Fibroblast of skin of left quadriceps (primary cell): ENCODE measurements at regions not wholly inside any gene's neighbourhood (a gene's known extent, or its start where the extent isn't known, plus 50 kb on each side); places are given as distances from the start of the nearest gene placed in this dataset.
"Not testable (repeated sequence)": the region's sequence is repeated elsewhere in the genome, so short reads cannot be mapped to it uniquely, and the experiment has no call there.

ENCODE experiments used
- DNase-seq, 2 experiments: peaks; one replicate each; pipeline ENCODE4 v3.0.0-alpha.2; 2013; ENCODE audit warnings: low read depth in 2 of 2

DNA sequence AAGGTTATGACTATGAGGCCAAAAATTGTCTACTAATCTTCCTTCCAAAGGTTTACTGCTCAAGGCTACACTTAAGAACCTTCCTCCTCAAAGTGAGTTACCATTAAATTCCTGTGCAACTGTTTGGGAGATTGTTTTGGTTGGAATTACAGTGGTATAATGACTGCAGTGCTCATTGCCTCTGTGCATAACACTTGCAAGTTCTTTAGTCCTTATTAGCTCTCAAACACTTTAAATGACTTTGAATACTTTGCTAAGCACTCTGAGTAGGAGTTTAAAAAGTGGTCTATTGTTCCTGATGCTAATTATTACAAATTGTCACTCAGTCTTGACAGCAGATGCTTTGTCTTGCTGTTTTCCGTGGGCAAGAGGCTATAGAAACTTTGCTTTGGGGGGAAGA, 422.8 kb upstream of the PABPC4L start:
- no peak for DNase-seq

DNA sequence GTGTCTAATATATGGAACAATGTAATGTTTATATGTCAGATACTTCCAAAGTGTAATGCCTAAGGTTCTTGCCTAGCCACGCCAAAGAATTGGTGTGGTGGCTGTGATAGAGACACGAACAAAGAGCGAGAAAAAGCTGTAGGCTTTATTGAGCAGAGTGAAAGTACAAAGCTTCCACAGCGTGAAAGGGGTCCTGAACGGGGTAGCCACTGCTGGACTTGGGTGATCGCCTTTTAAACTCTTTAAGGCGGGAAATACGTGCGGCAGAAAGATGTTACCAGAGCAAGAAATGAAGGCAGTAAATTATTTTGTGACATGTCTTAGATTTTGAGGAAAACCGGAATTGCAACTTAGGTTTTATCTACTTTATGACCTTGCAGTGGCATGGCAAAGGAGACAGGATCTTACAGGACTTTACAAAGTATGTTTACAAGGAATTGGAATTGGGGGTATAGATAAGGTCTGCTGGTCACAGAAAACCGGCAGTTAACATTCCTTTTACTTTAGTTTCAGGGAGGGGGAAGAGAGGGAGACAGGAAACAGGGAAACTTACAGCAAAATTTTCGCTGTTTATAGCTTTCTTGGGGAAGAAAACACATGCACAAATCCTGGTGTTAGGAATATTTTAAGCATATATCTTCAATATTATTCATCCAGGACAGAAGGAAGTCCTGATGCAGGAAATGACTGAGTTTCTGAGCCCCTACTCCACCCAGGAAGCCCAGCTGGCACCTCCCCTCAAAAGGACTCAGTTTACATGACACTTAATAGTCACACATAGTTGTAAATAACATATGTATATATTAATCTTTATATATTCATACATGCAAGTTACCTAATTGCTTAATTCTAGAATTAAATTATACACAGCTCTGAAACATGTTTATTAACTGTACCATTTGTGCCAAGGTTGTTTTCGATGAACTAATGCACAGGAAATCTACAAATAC, 421.3 kb upstream of the PABPC4L start:
- DNase-seq: not testable (repeated sequence)

DNA sequence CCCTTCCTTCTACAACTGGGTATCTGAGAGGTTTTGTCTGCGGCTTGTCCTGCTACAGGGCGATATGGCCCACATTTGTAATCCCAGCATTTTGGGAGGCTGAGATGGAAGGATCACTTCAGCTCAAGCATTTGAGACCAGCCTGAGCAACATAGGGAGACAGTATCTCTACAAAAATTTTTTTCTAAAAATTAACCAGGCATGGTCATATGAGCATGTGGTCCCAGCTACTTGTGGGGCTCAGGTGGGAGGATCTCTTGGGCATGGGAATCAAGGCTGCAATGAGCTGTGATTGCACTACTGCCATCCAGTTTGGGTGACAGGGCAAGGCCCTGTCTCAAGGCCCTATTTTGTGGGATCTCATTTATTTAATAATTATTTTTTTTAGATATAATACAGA, 420.6 kb upstream of the PABPC4L start:
- DNase-seq: no peak

DNA sequence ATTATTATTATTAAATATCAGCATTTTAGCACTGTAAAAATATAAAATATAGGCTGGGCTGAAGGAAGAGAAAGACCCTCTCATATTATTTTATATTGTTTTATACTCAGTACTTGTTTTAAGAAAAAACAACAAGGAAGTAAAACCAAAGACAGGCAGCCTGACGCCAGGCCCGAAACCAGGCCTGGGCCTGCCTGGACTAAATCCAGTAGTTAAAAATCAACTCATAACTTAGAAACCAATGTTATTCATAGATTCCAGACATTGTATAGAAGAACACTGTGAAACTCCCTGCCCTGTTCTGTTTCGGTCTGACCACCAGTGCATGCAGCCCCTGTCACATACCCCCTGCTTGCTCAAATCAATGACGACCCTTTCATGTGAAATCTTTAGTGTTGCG, 420.1 kb upstream of the PABPC4L start:
- DNase-seq: not testable (repeated sequence)

DNA sequence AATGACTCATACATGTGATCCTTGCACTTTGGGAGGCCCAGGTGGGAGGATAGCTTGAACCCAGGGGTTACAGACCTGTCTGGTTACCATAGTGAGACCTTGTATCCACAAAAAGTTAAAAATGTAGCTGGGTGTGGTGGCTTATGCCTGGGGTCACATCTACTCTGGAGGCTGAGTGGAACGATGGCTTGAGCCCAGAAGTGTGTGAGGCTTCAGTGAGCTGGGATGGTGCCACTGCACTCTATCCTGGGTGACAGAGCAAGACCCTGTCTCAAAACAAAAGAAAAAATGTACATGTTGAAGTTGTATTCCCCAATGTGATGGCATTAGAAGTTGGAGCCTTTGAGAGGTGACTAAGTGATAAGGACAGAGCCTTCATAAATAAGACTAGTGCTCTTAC, 409.4 kb upstream of the PABPC4L start:
- DNase-seq: no peak

DNA sequence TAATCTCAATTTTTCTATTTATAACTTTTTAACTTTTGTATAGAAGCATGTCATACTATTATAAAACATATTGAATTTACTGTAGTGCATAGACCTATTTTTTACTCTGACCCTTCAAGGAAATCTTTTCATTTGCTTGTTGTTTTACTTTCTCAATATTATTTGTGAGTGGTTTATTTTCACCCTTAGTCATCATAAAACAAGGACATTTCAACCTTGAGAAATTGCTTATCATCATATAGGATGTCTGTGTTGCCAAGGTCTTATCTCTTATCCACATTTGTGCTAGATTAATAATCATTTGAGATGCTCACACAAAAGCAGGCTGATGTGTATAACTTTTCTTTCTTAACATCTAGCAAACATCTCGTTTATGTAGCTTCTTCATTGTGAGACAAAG, 408.6 kb upstream of the PABPC4L start:
- DNase-seq: no peak

DNA sequence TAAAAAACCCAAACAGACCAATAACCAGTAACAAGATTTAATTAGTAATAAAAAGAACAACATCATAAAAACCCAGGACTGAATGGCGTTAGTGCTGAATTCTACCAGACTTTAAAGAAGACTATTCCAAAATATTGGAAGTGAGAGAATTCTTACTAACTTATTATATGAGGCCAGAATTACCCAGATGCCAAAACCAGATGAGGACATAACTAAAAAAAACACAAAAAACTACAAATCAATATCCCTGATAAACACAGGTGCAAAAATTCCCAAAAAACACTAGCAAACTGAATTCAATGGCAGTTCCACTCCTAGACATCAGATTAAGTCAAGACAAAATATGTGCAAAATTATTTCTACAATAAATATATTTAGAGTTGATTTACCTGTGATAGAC, 400.1 kb upstream of the PABPC4L start:
- no peak for DNase-seq

DNA sequence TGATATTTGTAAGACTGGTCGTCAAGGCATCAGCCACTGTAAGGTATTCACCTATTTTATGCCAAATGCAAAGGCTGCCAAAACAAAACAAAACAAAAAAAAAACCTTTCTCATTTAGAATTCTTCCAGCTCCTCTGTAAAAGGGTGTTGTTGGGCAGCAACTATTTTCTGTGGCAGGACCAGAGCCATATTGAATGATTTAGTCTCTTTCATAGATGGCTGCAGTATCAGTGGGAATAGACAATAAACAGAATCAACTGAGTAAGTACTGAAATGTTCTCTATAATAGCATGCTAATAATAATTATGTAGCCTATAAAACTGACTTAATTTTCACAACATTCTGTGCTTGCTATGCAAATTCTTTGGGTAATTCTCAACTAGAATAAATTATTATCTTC, 389.7 kb upstream of the PABPC4L start:
- no peak for DNase-seq

DNA sequence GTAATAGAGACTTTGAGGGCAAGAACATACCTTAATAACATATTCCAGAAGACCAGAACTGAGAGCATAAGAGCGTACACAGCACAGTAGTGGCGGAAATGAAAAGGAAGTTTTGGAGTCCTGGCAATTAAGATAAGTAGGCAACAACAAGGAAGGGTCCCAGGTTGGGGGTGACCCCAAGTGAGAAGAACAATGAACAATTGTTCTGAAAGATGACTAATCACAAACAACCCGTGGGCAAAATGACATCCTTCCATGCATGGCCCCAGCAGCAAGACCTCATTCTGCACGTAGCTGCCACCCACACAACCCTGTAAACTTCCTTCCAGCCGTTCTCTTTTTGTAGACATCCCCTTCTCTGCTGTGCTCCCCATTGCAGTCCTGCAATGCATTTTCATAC, 384.4 kb upstream of the PABPC4L start:
- no peak for DNase-seq

DNA sequence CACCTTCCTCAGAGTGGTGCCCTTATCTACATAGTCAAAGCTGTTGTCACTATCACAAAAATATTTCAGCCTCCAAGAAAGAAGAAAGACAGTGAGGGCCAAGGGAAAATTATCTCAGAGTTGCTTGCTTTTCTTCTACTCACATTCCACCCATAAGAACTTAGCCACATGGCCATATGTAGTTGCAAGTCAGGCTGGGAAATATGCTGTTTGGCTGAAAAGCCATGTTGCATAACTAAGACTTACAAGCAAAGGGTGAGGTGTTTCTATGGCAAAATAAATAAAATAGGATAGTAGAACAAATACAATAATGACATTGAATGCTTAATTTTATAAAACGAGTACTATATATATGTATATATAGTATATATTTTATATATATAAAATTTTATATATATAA, 365.9 kb upstream of the PABPC4L start:
- no peak for DNase-seq

DNA sequence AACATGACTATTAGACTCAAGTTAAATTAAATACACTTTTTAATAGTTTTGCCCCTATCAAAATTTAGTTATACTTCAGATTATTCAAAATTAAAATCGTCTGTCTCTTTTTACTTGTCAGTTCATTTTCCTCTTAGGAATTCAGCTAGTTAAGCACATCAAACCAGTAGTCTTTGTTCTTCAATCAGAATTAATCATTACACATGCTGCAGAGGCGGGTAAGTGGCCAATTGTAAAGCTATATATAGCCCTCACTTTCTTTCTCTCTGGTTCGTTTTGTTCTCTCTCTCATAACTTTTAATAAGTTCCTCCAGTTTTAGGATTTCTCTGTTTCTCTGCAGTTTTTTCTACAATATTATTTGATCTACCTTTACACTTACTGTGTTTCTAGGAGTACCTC, 359.1 kb upstream of the PABPC4L start:
- DNase-seq: no peak

DNA sequence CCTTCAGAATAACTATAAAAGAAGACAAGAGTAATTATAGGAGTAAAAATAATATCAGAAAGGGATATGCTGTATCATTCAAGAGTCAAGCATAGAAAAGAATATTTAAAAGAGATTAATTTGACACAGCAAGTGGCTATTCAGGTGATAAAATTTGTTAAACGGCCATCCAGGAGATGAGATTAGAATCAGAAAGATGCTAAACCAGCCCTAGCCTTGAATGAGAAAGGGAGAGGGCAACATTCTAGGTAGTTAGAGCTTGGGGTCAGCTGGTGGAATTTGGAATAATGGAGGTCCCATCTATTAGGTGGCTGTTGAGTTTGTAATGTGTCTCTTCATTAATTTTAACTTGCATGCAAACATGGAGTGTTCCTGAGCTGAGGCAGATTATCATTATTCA, 350.5 kb upstream of the PABPC4L start:
- no peak for DNase-seq

DNA sequence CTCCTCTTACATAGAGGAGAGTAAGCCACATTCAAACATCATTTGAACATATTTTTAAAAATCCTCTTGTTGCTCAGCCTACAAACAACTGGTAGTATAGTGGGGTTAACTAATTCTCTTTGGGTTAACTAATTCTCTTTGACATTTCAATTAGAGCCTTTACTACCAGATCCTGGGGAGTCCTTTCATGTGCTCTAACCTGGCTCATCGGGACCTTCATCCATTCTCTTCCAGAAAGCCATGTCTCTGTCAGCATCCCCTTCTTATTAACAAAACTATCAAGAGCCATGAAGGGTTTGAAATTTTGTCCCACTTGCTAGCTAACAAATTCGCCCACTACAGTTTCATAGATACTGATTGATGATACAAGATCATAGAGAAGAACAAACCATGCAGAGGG, 349.8 kb upstream of the PABPC4L start:
- no peak for DNase-seq

DNA sequence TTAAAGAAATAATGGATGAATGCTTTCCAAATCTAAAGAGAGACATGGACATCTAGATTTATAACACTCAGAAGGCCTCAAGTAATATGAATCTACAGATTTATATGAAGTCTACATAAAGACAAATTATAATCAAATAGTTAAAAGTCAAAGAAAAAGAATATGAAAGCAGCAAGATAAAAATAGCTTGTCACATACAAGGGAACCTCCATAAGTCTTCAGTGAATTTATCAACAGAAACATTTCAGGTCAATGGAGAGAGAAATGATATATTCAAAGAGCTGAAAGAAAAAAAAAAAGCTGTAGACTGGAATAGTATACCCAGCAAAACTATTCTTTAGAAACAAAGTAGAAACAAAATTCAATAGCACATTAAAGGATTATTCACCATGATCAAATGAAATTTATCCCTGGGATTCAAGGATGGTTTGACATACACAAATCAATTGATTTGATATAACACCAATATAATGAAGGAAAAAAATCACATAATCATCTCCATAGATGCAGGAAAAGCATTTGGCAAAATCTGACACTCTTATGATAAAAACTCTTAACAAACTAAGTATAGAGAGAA, 346.6 kb upstream of the PABPC4L start:
- no peak for DNase-seq

DNA sequence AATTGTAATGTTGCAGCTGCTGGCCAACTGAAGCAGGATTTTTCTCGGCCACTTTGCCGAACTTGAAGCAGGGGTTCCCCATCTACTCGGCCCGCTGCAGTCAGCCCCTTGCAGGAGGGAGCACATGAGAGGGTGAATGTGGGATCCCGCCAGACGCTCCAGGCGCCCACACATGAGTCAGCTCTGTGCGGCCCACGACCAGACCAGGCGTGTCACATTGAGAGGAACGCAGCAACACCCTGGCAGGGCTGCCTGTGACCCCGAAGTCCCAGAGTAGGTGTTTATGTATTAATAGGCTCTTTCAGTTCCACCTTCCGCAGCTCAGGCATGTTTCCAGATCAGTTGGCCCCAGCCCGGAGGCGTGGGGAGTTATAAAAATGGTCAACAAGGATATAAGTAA, 344.7 kb upstream of the PABPC4L start:
- DNase-seq: no peak

DNA sequence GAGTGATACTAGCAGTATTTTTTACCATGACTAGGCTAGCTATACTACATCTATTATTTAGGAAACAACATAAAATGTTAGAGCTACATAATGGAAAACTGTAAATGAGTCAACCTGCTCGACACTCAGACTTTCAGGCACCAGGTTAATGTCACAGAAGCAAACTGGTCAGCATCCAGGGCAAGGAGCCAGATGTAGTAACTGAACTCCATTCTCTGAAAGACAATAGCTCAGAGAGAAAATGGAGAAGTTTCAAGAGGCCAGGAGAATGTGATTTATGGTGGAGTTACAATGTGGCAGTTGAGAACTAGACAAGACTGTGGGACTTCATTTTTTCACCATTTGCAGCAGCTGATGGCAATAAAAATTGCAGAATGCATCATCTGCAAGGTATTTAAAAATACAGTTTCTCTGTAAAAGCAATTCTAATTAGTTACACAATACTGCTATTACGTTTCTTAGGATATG, 342.7 kb upstream of the PABPC4L start:
- DNase-seq: peak; percentile 79 to 83

DNA sequence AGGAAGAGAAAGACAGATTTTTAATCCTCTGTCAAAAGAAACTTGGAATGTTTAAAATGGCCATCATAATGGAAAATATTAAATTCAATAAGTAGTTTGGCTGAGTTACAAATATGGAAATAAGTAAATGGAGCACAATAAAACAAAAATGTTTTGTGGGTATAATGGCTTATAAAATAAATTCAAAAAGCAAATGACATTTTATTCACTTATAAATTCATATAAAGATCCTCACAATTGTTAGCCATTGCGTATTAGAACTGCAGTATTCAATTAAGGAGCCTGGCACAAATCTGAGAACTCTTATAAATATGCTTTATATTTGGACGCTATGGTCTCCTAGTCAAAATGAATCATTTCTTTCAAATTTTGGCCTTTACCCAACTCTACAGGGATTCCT, 339.0 kb upstream of the PABPC4L start:
- DNase-seq: no peak

DNA sequence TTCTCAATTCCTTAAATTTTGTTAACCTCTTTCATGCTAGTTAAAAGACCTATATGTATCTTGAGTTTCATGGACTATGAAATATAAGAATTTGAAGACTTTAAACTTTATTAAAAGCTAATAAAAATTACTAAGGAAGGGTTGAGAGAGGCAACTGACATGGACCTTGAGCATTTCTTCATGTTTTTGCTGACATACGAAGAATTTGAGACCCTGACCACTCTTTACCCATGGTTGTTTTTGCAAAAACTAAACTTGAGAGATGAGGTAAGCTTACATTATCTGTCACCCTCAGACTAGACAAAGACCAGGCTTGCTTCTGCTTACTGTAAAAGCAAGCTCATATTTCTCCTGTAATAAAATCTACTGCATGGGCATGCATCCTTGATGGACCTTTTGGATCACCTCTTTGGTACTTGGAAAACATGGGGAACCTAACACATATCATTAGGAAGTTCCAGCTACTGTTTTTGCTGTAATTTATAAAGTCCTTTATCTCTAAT, 338.2 kb upstream of the PABPC4L start:
- DNase-seq: no peak

DNA sequence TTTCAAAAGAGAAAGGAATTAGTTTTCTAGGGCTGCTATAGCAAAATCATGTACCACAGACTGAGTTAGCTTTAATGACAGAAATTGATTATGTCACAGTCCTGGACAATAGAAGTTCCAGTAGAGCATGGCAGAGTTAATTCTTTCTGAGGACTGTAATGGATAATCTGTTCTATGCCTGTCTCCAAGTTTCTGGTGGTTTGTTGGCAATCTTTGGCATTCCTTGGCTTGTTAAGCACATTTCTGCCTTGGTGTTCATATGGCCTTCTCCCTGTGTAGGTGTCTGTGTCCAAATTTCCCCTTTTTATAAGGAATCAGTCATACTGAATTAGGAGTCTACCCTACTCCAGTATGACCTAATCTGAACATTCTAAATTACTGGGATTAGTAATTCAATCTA, 336.1 kb upstream of the PABPC4L start:
- no peak for DNase-seq

DNA sequence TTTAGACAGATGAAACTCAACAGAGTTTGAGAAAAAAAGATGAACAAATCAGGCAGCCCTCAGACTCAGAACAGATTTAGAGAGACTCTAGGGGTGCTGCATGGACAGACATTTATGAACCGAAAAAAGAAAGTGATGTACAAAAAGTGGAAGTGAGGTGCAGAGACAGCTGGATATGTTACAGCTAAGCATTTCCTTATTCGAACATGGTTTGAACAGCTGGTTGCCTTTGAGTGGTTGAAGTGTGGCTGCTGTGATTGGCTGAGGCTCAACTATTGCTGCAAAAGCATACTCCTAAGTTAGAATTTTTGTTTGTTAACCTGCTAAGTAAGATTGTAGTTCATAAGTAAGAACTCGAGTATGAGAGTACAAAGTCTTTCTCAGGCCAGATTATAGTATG, 331.5 kb upstream of the PABPC4L start:
- DNase-seq: no peak

DNA sequence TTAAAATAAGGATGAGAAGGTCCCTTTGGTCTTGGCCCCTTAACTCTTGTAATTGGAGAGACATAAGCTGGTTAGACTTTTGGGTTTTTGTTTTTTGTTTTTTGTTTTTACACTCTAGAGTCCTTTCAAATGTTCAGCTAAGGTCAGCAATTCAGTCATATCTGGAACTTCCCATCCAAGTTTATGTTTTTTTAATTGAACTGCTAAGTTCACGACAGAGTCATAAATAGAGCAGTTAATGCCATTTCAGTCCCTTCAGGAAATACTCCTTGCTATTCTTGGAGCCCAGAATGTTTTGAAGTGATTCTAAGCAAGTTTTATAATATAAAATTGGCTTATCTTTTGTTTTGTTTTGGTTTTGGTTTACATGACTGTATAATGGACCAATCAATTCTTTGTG, 329.4 kb upstream of the PABPC4L start:
- no peak for DNase-seq

DNA sequence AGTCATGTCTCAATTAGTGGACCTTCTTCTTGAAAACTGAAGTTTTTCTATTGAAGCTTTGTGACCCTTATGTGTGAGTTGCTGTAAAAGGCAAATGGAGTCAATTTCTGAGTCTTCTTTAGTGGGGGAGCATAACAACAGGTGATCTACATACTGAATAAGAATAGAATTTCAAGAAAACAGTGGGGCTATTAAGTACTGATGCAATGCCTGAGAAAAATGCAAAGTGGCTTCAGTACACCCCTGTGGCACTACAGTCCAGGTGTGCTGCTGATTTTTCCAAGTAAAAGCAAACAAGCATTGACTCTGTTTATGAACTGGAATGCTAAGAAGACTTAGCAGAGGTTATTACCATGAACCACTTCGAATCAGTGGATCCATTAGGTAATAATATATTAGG, 328.0 kb upstream of the PABPC4L start:
- no peak for DNase-seq

DNA sequence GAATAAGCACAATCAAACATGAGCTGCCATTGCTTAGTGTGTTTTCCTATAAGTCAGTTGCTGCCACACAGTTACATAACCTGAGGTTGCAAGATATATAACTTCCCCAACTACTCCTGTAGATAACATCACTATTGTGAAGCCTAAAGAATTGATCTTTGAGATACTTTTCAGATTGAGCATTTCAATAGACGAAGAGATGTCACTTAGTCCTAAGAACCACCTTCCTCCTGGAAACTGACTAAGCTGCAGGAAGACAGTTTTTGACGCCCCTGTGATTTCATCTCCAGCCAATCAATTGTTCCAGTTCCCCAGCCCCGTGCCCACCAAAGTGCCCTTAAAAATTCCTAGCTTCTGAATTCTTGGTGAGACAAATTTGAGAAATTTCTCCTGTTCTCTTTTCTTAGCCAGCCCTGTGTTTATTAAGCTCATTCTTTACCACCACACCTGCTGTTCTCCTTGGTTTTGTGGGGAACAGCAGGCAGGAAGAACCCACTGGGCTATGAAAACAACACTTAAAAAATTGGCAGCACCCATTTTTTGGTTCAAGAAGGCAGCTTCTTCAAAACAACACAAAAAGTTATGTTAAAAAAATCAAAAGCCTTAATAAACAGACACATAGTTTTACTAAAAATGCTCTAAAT, 317.1 kb upstream of the PABPC4L start:
- no peak for DNase-seq
